T-helper 1 cell (primary cell): ENCODE measurements at regions not wholly inside any gene's neighbourhood (a gene's known extent, or its start where the extent isn't known, plus 50 kb on each side); places are given as distances from the start of the nearest gene placed in this dataset.

Source experiments
- DNase-seq, 5 donors: peaks; one replicate each; pipeline ENCODE4 v3.0.0-alpha.2; 2012 to 2020

DNA sequence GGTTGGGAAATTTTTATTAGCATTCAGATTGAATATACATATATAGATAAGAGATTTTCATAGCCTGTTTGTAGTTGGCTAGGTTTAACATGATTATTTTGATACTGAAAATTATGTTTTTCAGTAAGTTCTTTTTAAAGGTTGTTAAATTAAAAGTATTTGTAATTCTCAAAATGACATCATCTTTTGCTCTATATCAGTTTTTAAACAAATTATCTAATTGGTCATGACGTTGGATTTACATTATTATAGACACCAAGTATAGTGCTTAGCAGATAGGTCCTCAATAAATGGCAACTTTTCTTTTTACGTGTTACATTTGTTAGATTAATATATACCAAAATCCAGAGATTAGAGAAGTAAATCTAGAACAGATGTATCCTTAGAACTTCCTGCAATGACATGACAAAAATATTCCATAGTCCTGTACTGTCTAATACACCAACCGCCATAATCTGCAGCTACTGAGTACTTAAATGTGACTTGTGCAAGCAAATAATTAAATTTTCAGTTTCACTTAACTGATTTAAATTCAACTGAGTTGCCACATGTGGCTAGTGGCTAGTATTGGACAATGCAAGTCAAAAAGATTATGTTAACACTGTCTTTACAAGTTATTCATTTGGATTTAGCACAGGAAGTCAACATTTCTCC, 1613.1 kb upstream of the TENM3 start:
- no peak for DNase-seq

DNA sequence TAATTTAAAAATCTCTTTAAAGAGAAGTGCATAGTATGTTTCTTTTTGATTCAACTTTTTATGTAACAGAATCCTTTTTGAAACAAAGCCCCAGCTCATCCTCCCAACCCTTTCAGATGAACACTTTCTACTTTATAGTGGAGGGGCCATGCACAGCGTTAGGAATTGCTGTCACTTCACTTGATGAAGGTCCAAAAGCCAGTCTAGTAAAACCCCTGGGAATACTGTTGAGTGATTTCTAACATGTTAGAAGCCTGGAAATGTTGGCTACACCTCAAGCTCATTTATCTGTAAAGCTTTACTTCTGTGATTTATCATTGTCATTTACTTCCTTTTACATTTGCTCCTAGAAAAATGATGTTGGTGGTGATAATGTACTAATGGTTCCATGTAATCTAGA, 1608.9 kb upstream of the TENM3 start:
- no peak for DNase-seq

DNA sequence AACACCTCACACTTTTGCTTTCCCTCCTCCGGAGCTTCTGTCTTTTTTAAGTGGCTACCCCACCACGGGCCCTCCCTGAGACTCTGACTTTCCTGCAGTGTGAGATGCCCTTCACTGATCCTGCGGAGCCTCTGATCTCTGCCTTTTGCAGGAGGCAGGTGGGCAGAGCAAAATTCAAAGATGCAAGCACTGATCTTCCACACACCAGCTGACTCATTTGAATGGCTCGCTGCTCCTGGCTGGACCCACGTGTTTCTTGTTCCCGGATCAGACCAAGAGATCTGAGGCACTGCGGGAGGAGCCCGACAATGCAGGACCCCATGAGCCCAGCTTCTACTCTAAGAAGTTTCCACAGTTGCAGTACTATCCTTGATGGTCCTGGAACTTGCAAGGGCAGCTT, 1607.9 kb upstream of the TENM3 start:
- DNase-seq: no peak

DNA sequence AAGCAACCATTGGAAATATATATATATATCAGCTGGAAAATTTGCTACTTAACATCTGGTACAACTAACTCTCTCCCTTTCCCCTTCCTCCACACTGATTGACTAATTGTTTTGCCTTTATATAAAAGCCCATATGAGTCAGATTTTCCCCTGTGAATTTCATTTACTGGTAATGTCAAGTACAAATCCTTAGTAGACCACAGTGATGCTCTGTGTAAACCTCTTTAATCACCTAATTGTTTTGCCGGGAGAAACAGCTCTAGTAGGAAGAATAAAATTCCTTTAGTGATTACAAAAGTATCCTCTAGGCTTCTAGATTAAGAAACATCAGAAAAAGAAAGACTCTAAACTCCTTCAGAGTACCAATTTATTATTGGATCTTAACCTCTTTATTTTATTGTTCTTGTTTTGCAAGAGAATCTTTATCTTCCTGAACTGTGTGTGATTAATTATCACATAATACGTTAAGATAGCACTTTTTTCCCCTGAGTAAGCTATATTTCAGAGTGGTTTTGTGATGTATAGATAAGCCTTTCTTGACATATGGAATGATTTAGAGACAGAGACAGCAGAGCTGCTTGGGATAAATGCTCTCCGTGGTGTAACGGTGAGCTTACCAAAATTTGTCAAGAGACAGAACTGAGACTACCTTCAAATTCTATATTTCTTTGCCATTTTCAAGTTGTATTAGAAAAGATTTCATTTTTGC, 1606.4 kb upstream of the TENM3 start:
- no peak for DNase-seq

DNA sequence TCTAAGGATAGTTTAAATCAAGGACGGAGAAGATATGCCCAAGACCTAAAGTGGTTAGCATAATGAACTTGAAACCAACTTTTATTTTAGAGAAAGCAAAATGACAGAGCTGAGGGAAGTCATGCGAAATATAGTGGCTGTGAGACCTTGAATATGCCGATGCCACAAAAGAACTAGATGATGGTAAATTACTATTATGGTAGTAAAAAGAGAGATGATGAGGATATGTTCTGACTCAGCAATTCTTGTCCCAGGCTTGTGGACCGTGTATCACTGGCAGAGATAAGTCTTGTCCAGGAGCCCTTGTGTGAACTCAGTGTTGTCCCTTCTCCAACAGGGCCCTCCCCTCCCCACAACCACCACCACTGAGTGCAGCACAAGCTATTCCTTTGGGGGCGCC, 1605.6 kb upstream of the TENM3 start:
- no peak for DNase-seq

DNA sequence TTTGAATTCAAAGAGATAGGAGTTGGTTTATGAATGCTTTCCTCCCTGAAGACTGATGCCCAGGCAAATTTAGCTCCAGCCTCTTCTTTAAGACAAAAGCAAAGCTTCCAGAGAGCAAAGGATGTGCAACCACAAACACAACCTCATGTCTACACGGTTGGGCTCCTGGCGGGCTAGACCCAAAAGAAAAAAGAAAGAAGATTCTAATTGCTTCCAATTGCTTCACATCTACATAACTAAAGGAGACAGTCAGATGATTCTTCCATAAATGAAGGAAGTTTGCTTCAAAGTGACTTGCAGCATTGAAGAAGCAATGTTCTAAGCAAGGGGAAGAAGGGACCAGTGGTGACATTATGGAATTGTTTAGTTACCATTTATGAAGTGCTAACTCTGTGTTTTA, 1603.0 kb upstream of the TENM3 start:
- no peak for DNase-seq

DNA sequence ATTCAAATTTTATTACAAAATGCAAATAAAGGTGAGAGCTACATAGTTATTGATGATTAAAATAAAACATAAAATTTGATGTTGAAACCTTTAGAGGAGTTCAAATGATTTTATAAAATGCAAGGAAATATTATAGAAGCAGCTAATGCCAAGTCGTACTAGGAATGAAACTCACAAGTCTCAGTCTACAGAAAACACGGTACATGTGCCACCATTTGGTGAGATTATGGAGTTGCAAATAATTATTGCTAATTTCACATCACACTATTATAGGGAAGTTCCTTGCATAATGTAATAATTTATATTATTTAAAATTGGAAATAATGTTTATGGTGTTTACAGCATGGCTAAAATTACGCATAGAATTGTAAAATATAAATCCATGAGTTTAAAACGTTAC, 1601.7 kb upstream of the TENM3 start:
- no peak for DNase-seq

DNA sequence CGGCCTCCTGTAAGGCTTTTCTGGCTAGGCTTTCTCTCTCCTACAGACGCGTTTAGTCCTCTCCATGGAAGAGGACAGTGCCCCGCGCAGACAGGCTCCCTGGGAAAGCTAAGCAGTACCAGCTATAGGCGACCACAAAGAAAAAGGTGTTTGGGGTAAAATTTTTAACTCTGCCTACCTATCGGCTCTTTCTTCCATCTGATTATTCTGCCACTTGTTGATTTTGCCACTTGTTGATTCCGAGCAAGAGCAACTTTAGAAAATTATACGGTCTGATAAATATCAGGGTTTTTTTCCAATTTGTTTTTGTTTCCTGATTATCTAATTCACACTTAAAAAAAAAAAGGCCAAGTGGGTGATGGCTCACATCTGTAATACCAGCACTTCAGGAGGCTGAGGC, 1600.5 kb upstream of the TENM3 start:
- no peak for DNase-seq

DNA sequence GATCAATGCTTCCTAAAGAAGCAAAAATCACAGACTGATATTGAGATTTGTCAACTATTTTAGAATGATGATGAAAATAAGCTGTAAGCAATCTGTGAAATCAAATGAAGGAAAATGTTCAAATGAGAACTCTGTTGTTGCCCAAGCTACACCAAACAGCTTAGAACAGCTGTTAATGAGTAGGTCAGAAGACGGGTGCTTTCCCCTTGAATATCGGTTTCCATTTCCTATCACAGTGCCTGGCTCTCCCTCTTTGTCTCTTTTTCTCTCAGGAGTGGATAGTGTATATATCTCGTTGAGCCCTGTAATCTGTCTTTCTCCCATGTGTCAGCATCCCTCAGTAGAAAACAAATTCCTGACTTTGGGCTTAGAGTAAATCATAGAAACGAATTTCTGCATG, 1592.9 kb upstream of the TENM3 start:
- no peak for DNase-seq

DNA sequence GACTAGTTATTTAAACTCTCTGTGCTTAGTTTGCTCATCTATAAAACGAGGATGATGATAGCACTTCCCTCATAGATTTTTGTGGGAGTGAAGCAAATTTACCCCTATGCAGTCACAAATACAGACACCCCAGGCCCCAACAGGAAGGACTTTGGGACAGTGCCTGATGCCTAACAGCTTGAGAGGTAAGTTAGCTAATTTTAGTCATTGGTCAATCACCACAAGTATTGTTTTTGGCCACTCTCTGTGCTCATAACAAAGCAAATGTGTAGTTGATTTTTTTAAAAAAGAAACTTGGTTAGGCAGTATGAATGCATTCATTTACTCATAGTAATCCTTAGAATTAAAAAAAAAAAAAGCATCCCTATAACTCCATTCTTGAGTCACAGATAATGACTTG, 1590.7 kb upstream of the TENM3 start:
- DNase-seq: no peak

DNA sequence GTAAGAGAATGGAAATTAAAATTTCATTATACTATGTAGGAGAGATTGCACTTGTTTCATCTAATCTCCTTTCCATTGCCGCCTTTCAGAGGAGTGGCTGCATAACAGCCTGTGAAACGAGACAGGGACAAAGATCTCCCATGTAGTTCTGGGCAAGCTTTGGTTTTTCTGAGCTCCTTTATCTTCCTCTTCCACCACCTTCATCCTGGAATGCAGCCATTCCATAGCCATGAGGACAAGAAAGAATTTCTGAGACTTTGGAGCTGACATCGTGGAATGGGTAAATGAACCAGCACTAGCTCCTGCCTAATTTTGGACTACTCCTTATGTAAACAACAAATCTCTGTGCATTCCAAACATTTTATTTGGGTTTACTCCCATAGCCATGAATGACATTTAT, 1587.3 kb upstream of the TENM3 start:
- DNase-seq: no peak

DNA sequence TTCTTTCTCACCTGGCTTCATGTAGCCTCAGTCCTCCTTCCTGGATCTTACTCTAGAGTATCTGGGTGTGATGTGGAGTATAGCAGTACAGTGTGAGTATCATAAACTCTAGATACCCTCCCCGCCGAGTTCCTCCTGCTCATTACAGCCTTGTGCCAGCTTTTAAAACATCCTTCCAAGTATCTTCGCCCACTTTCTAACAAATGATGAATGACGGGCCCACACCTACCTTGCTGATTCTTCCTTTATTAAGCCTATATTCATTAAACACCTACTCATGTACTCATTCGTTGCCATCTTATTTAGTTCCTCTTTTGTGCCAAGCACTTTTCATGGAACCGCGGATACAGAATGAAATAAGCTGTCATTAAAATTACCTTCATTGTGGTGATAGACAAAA, 1585.3 kb upstream of the TENM3 start:
- DNase-seq: no peak

DNA sequence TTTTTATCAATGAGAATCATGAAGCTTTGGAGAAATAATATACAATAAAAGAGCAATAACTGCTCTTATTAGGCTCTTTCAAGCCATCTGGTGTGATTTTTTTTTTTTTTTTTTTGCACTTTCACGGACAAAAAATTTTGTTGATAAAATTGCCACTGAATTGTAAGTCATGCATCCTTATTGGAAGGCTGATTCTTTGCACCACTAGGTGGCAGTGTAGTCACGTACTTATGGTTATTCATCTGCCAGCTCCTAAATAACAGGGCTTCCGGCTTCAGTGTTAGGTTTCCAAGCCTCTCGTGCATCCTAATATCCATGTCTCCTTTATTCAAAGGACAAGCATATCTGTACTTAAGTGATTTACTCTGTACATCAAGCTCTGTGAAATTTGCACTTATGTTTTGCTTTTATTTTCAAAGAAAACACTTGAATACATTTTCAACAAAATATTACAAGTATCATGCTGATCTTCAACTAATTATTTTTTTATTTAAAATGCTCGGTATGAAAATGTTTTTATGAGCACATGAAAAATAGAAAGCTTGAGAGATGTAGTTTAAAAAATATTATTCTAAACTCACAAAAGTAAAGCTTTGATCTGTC, 1578.3 kb upstream of the TENM3 start:
- DNase-seq: peak in 2 of 5 donors; percentile 40 to 52

DNA sequence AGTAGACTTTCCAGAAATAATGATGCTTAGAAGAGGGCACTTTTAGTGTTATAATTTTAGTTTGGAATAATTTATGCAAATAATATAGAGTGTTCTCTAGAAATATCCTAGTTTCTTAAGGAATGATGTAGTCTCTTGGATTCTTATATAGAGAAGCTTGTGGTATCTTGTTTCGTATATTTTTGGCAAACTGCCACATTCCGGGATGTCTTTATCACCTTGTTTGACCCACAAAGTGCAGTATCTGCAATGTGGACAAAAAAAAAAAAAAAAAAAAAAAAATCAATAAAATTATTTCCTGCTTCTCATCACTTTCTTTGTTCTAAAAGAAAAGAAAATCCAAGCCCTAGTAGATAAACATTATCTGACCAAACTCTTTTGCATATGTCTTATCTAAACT, 1577.7 kb upstream of the TENM3 start:
- no peak for DNase-seq

DNA sequence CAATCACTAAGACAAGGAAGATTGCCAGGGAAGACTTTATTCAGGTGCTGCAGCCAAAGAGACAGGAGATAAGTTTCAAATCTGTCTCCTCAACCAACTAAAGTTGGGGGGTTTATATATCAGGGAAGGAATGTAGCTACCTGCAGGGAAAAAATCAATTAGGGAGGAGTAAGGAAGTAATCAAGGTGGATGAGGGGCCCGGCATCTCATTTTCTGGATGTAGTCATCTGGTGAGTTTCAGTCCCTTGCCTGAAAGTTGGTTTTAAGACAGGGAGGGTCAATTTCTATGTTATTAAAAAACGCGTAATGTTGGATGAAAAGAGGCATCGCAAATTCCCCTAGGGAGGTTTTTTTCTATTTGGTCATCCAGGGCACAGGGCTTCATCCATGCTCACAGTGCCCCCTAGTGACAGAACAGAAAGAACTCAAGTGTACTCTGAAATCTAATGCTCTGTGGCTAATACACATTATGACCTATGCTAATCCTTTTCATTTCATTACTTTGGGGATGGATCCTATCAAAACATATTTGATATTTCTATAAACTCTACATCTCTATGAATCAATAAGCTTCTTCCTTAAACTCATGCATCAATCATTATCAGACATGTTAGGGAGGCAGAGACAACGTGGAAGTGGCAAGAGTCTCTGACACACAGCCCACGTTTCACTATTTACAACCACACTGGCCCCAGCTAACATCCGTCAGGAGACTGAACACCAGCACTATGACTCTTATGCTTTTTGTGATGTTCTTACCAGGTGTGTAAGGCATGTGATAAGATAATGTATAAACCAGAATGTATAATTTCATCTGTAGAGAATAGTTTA, 1577.0 kb upstream of the TENM3 start:
- peak in 1 of 5 donors; percentile 11 for DNase-seq

DNA sequence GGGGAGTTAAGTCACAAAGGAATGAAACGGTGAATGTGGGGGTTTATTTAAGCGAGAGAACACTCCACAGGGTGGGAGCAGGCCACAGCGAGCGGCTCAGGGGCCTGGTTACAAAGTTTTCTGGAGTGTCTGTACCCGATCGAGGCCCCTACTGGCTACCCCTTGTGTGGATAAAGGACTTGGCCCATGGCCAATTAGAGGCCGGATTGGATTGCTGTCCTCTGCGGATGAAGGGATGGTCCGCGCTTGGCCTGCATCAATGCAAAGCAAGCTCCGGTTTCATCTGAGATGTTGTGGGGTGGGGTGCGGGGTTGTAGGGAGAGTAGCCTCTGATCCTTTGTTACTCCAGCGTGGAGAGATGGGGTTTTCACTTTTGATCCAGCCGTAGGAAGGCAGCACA, 1574.5 kb upstream of the TENM3 start:
- no peak for DNase-seq

DNA sequence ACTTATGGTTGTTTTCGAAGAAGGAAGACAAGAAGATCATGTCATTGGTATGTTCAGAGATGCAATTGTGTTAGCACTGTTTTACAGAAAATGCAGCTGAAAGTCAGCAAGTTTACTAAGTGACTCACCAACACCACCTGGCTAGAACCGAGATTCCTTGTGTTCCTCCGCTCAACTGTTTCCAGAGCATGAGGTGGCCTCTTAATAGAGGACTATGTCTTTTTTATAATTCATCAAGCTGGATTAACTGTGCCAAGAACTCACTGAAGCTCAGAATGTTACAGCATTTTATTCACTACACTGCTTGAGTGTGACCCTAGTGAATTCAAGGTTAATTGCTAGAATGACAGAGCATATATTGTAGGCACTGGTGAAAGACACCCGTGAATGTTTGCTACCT, 1573.5 kb upstream of the TENM3 start:
- DNase-seq: no peak

DNA sequence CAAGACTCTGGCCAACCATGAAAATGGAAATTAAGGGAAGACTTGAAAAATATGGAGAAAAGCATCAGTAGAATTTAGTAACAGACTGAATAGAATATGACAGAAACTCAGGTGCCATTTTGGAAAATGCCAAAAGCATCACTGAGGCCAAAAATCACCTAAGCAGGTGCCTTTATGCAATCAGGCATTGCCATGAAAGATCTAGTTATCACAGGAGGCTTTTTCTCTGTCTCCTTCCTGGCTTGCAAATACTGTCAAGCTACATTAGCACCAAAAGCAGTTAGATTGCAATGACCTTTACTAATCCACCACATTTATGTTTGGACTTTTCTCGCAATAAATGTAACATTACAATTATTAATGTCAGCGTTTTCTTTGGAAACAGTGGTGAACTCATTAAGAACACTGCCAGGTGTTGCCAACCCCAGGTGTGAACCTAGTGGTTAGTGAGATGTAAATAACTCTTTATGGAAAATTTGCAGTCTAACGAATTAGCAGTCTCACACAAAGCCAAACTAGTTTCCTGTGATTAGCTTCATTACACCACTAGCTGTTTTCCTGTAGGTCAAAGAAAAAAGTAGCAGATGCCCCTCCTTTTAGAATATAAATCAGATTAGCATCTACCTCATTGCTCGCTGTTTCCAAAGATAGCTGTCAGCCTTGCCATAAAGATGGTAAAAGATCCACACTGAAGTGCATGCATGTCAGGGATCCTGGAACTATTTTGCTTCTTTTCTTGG, 1568.4 kb upstream of the TENM3 start:
- no peak for DNase-seq

DNA sequence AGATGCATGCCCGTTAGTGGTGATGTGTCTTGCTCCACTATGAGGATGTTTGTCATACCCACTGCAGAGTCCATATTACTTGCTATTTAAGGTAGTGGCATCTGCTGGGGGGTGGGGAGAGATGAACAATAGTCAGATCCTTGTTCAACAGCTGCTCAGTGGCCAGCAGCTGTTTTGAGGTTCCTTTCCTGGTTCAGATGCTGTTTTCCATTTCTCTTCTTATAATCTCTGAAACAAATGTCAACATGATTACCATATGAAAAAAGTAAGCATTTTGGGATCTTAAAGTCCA, 1567.9 kb upstream of the TENM3 start:
- no peak for DNase-seq

DNA sequence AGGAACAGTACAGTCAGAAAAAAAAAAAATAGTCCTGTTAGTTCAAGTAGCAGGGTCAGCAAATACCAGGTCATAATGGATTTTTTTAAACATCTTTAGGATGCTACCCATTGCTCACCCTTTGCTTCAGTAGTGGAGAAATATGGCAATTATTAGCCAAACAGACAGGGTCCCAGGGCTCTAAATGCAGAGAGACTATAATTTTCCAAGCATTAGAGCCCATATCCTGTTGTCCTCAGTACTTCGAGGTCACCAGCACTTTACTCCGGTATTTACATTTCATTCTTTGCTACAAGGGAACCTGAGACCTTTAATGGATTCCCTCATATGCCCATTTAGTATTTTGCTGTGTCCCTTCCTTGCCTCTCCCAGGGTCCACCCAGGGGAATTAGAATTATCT, 1562.9 kb upstream of the TENM3 start:
- no peak for DNase-seq

DNA sequence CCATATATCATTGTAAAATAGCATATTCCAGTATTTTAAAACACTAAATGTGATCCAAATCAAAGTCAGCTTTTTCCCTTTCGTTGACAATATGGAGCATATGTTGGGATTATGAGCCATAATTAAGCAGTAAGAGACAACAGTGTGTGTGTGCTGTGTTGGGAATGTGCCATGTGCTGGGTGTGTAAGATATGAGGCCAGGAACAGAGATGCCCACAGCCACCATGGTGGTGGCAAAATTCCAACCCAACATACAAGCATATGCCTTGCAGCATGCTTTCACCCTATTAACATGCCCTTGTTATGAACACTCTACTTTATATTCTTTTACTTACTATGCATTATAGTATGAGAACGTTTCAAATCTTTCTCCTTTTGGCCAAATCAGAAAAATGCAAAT, 1560.4 kb upstream of the TENM3 start:
- DNase-seq: no peak

DNA sequence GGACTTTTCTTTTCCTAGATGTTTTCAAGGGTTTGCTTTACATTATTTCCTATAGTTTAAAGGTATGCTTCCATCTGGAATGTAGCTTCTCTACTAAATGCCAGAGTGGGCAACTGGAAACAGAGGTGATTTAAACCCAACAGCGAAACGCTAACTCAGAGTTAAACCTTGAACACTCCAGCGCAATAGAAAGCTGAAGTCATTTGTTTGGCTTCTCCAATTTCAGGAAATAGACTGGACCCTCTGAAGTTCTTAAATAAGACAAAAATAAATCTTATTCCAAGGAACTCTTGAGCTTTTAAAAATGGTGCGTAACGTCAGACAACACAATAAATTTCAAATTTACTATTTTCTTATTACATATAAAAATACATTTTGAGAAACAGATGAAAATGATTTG, 1560.0 kb upstream of the TENM3 start:
- no peak for DNase-seq

DNA sequence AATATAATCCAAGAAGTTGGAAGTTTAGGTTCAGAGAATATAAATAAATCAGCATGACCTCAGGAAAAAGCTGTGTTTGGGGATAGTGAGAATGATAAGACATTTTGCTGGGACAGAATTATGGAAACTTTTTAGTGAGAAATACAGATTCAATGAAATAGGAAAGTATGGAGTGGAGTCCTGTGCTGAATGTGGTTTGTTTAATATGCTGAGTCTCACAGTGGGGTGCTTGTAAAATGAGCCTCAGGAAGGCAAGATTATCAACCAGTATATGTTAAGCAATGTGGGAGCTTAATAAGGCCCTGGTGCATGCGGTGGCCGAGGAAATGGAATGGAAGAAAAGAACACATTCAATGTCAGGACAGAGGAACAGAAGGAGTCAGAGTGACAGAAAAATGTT, 1554.7 kb upstream of the TENM3 start:
- no peak for DNase-seq
